Urinary bladder (tissue), 3 donors: ENCODE measurements at regions not wholly inside any gene's neighbourhood (a gene's known extent, or its start where the extent isn't known, plus 50 kb on each side); places are given as distances from the start of the nearest gene placed in this dataset.

Source experiments
- DNase-seq: peaks from one replicate; pipeline ENCODE4 v3.0.0-alpha.2; 2015; ENCODE audit errors: extremely low spot score
- H3K27ac ChIP-seq: one replicate; pipeline ENCODE4 v1.5.1; 2013; ENCODE audit warnings: low read depth, mild to moderate bottlenecking, moderate library complexity
- H3K36me3 ChIP-seq: one replicate; pipeline ENCODE4 v1.6.1; 2013; ENCODE audit warnings: mild to moderate bottlenecking, moderate library complexity; ENCODE audit not compliant: insufficient read depth
- H3K4me1 ChIP-seq: one replicate; pipeline ENCODE4 v1.6.1; 2013; ENCODE audit warnings: mild to moderate bottlenecking, moderate library complexity; ENCODE audit not compliant: insufficient read depth
- H3K4me3 ChIP-seq: one replicate; pipeline ENCODE4 v1.5.1; 2013; ENCODE audit warnings: low read depth, low read length
- WGBS: extraction: QIAGEN DNeasy Blood & Tissue Kit; methylation state at CpG from one replicate; pipeline ENCODE4 v1.1.7; 2013; 5-methylcytosine and 5-hydroxymethylcytosine counted together
- donor health status: healthy with polysubstance abuse.
- donor health status: healthy.

GRCh38 chr16:73378471-73378870 is 330.5 kb upstream of the ZFHX3 start:
- 88% methylated on average over 4 of the region's 4 CpGs for WGBS
- no peaks in the 10 kb centered on the region for H3K36me3 ChIP-seq

DNA sequence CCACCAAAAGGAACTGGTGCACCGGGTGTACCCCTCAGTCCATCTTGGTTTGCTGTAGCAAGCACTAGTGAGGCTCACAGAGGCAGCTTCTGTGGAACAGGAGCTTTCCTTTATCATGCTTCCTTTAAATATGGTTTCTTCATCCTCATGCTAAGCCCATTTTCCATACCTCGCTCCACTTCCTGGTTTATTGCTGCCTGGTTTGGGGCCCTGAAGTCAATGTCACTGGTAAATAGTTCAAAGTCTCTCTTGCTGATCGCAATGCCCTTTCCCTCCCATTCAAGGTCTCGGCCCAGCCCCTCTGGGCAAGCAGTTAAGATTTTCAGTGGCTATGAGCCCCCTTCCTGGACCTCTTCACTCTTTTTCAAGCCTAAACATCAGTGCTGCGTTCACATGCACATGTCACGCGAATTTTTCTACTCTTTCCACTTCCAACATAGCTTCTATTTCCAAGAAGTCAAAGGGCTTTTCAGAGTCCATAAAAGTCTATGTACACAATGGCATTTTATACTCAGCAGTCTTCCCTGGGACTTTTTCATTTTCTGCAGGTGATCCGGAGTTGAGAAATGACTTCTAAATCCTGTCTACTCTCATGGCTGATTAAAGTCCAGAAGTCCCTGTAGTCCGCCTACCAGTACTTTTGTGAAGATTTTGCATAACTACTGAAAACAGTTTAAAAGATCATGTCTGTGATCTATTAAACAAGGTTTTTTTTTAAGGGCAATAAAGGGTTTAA is 323.8 kb upstream of the ZFHX3 start:
- H3K27ac ChIP-seq: no peak overlapping the region
- DNase-seq: no peak
- no peaks in the 10 kb centered on the region for H3K4me1 ChIP-seq
- WGBS: 91% methylated on average over 9 of the region's 9 CpGs
- H3K4me3 ChIP-seq: no peak overlapping the region
- no peaks in the 10 kb centered on the region for H3K36me3 ChIP-seq

More at GRCh38 chr16:73378471-73378870, 330.5 kb upstream of the ZFHX3 start:
- H3K4me3 ChIP-seq: no peak overlapping the region
- no peak overlapping the region for H3K27ac ChIP-seq
- DNase-seq: no peak
- no peaks in the 10 kb centered on the region for H3K4me1 ChIP-seq

- Histone ChIP-seq H3K36me3 (no peaks in the 10 kb centered on the region), H3K4me1 (no peaks in the 10 kb centered on the region), H3K4me3 (no peak overlapping the region), H3K27ac (no peak overlapping the region)
- no peak for DNase-seq
- 87% methylated on average over 3 of the region's 3 CpGs for WGBS
These were observed 321.9 kb upstream of the ZFHX3 start for GRCh38 chr16:73369851-73370250.

DNA sequence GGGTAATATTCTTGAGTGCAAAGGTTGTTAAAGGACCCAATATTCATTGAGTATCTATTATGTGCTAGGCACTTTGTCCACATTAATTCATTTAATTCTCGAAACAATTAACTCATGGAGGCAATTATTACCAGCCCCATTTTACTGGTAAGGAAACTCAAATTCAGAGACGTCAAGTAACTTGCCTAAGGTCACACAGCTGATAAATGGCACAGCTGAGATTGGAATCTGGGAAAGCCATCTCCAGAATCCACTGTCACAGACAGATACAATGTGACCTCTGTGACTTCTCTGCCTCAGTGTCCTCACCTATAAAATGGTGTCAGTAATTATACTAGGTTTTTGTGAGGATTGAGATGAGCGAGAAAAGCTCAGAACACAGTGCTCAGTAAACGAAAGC is 320.8 kb upstream of the ZFHX3 start:
- Histone ChIP-seq H3K27ac (no peak overlapping the region), H3K36me3 (no peaks in the 10 kb centered on the region), H3K4me3 (no peak overlapping the region), H3K4me1 (no peaks in the 10 kb centered on the region)
- WGBS: 92% methylated on average over 4 of the region's 4 CpGs
- DNase-seq: no peak

- no peak for DNase-seq
- H3K4me3 ChIP-seq: no peak overlapping the region
- no peaks in the 10 kb centered on the region for H3K4me1 ChIP-seq
- H3K27ac ChIP-seq: no peak overlapping the region
- WGBS: 30% methylated on average over 9 of the region's 9 CpGs
- no peaks in the 10 kb centered on the region for H3K36me3 ChIP-seq
These were observed 317.2 kb upstream of the ZFHX3 start for GRCh38 chr16:73365016-73365551.

GRCh38 chr16:73364413-73364812 is 316.5 kb upstream of the ZFHX3 start:
- WGBS: 79% methylated on average over 6 of the region's 6 CpGs
- Histone ChIP-seq H3K4me1 (no peaks in the 10 kb centered on the region), H3K27ac (no peak overlapping the region), H3K4me3 (no peak overlapping the region), H3K36me3 (no peaks in the 10 kb centered on the region)
- DNase-seq: no peak

GRCh38 chr16:73361061-73361460 is 313.1 kb upstream of the ZFHX3 start:
- 92% methylated on average over 9 of the region's 9 CpGs for WGBS
- H3K4me3 ChIP-seq: no peak overlapping the region
- H3K27ac ChIP-seq: no peak overlapping the region
- no peaks in the 10 kb centered on the region for H3K36me3 ChIP-seq
- H3K4me1 ChIP-seq: no peaks in the 10 kb centered on the region
- no peak for DNase-seq

DNA sequence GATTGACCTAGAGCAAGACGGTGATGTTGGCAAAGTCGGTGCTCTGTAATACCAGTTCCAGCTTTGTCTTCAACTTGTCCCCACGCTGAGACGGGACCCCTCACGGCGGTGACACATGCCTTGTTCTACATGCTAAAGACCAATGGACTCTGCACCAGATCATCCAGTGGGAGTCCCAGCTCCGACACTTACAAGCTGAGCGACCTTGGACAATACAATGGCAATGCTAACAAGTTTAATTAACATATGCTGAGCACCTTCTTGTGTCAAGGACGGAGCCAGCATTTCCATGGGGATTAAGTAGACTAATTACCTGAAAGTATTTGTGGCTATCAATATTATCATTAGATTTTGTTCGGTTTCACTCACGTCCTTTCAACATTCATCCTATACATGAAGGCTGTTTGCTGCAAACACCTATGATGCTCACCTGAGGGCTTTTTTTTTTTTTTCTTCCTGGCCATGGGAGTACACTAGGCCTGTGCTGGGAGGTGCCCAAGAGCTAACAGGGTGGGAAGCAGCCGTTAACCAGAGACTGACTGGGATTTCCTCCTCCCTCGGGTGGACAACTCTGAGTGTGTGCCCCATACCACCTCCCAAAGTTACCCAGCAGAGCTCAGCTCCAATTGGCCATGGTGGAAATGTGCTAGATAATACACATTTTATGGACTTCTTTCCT is 308.6 kb upstream of the ZFHX3 start:
- no peak overlapping the region for H3K4me3 ChIP-seq
- no peak overlapping the region for H3K27ac ChIP-seq
- DNase-seq: no peak
- H3K4me1 ChIP-seq: no peaks in the 10 kb centered on the region
- H3K36me3 ChIP-seq: no peaks in the 10 kb centered on the region
- 89% methylated on average over 13 of the region's 13 CpGs for WGBS

- WGBS: 94% methylated on average over 10 of the region's 10 CpGs
- DNase-seq: no peak
These were observed 308.1 kb upstream of the ZFHX3 start for GRCh38 chr16:73355981-73356380.

GRCh38 chr16:73354434-73354833 is 306.5 kb upstream of the ZFHX3 start:
- Histone ChIP-seq H3K27ac (no peak overlapping the region), H3K36me3 (no peaks in the 10 kb centered on the region), H3K4me1 (no peaks in the 10 kb centered on the region), H3K4me3 (no peak overlapping the region)
- 53% methylated on average over 10 of the region's 10 CpGs for WGBS
- DNase-seq: no peak

More at GRCh38 chr16:73355981-73356380, 308.1 kb upstream of the ZFHX3 start:
- no peaks in the 10 kb centered on the region for H3K36me3 ChIP-seq
- H3K4me1 ChIP-seq: no peaks in the 10 kb centered on the region
- H3K27ac ChIP-seq: no peak overlapping the region
- no peak overlapping the region for H3K4me3 ChIP-seq

- 92% methylated on average over 18 of the region's 18 CpGs for whole genome bisulfite sequencing
These were observed 303.0 kb upstream of the ZFHX3 start for GRCh38 chr16:73350707-73351452.

GRCh38 chr16:73347500-73348375 is 299.8 kb upstream of the ZFHX3 start:
- WGBS: 42% methylated on average over 7 of the region's 7 CpGs
- no peak overlapping the region for H3K27ac ChIP-seq
- DNase-seq: no peak
- no peaks in the 10 kb centered on the region for H3K36me3 ChIP-seq
- no peaks in the 10 kb centered on the region for H3K4me1 ChIP-seq
- no peak overlapping the region for H3K4me3 ChIP-seq

More at GRCh38 chr16:73350707-73351452, 303.0 kb upstream of the ZFHX3 start:
- no peak overlapping the region for H3K27ac ChIP-seq
- DNase-seq: no peak
- H3K36me3 ChIP-seq: no peaks in the 10 kb centered on the region
- H3K4me1 ChIP-seq: no peaks in the 10 kb centered on the region
- no peak overlapping the region for H3K4me3 ChIP-seq

DNA sequence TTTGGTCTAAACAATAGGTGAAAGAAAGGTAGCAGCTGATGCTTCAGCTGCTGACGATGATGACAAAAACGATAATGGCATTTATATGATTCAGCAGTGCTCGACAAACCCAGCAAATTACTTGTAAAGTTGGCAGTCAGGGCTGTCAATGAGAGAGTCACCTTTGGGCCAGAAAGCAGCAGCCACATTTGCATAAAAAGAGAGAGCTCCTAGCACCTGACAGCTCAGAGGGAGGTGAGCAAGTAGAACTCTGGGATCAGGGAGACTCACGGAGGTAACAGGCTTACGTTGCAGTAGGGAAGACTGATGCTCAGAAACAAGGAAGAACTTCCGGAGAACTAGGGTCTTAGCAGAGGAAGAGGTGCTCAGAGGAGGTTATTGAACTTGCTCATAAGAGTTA is 291.9 kb upstream of the ZFHX3 start:
- no peak overlapping the region for H3K4me3 ChIP-seq
- DNase-seq: no peak
- no peaks in the 10 kb centered on the region for H3K4me1 ChIP-seq
- WGBS: 83% methylated on average over 6 of the region's 6 CpGs
- H3K36me3 ChIP-seq: no peaks in the 10 kb centered on the region
- H3K27ac ChIP-seq: no peak overlapping the region
